Mesenchymal stem cell (in vitro differentiated cells and primary cell): ENCODE measurements at regions not wholly inside any gene's neighbourhood (a gene's known extent, or its start where the extent isn't known, plus 50 kb on each side); places are given as distances from the start of the nearest gene placed in this dataset.

Experiments used
- DNase-seq: peaks from one replicate; pipeline ENCODE4 v3.0.0-alpha.2; 2013
- H2AFZ ChIP-seq: one replicate; pipeline ENCODE4 v1.6.1; 2013; ENCODE audit warnings: low read depth, mild to moderate bottlenecking, control low read depth, inconsistent platforms, low read length, moderate library complexity
- H2AK5ac ChIP-seq: 2 replicates; pipeline ENCODE4 v1.6.1; 2013; ENCODE audit warnings: low read length, moderate library complexity, mild to moderate bottlenecking, inconsistent platforms; ENCODE audit not compliant: severe bottlenecking
- H2BK120ac ChIP-seq: one replicate; pipeline ENCODE4 v1.6.1; 2013; ENCODE audit warnings: low read depth, mild to moderate bottlenecking, inconsistent platforms, low read length, moderate library complexity
- H2BK12ac ChIP-seq, 2 experiments: one replicate each; pipeline ENCODE4 v1.6.1; 2013; ENCODE audit warnings: inconsistent platforms in 2 of 2, low read length in 2 of 2, mild to moderate bottlenecking in 2 of 2, moderate library complexity in 2 of 2, control low read depth in 1 of 2
- H2BK15ac ChIP-seq: one replicate; pipeline ENCODE4 v1.6.1; 2013; ENCODE audit warnings: mild to moderate bottlenecking, low read depth, inconsistent platforms; ENCODE audit not compliant: poor library complexity, severe bottlenecking
- H2BK5ac ChIP-seq: 2 replicates; pipeline ENCODE4 v1.6.1; 2013; ENCODE audit warnings: low read depth, mild to moderate bottlenecking, low read length, control low read depth, inconsistent platforms; ENCODE audit not compliant: poor library complexity, severe bottlenecking
- H3K14ac ChIP-seq, 2 experiments: one replicate each; pipeline ENCODE4 v1.6.1; 2013; ENCODE audit warnings: inconsistent platforms in 2 of 2, low read length in 2 of 2, control low read depth in 1 of 2, mild to moderate bottlenecking in 1 of 2, moderate library complexity in 1 of 2
- H3K18ac ChIP-seq, 2 experiments: one replicate each; pipeline ENCODE4 v1.6.1; 2013; ENCODE audit warnings: inconsistent platforms in 2 of 2, low read length in 2 of 2, control low read depth in 1 of 2, low read depth in 1 of 2, mild to moderate bottlenecking in 1 of 2
- H3K23ac ChIP-seq, 2 experiments: one replicate each; pipeline ENCODE4 v1.6.1; 2013; ENCODE audit warnings: inconsistent platforms in 2 of 2, low read length in 2 of 2, mild to moderate bottlenecking in 2 of 2, moderate library complexity in 2 of 2, control low read depth in 1 of 2
- H3K27ac ChIP-seq: 2 replicates; pipeline ENCODE4 v1.5.1; 2013; ENCODE audit warnings: mild to moderate bottlenecking, moderate library complexity, low read length, control low read depth, inconsistent platforms; ENCODE audit not compliant: poor library complexity, severe bottlenecking
- H3K27me3 ChIP-seq, 2 experiments: 2 replicates each; pipeline versions ENCODE4 v1.6.1 to v1.7.0; 2013; ENCODE audit warnings: low read length in 2 of 2, mild to moderate bottlenecking in 2 of 2, moderate library complexity in 2 of 2, control low read depth in 1 of 2, inconsistent platforms in 1 of 2; ENCODE audit not compliant: control insufficient read depth in 1 of 2, insufficient read depth in 1 of 2
- H3K36me3 ChIP-seq, 2 experiments: 2 replicates each; pipeline versions ENCODE4 v1.6.1 to v1.7.0; 2013; ENCODE audit warnings: low read length in 2 of 2, control low read depth in 1 of 2, inconsistent platforms in 1 of 2, low read depth in 1 of 2, mild to moderate bottlenecking in 1 of 2; ENCODE audit not compliant: insufficient read depth in 2 of 2, control insufficient read depth in 1 of 2
- H3K4ac ChIP-seq, 2 experiments: one replicate each; pipeline ENCODE4 v1.6.1; 2013; ENCODE audit warnings: inconsistent platforms in 2 of 2, low read length in 2 of 2, mild to moderate bottlenecking in 2 of 2, moderate library complexity in 2 of 2, control low read depth in 1 of 2, low read depth in 1 of 2
- H3K4me1 ChIP-seq: 2 replicates; pipeline ENCODE4 v1.6.1; 2013; ENCODE audit warnings: low read depth, low read length, control low read depth; ENCODE audit not compliant: control insufficient read depth, insufficient read depth
- H3K4me2 ChIP-seq: 2 replicates; pipeline ENCODE4 v1.6.1; 2013; ENCODE audit warnings: low read length, mild to moderate bottlenecking, inconsistent platforms; ENCODE audit not compliant: poor library complexity, severe bottlenecking
- H3K4me3 ChIP-seq, 2 experiments: 2 replicates each; pipeline versions ENCODE4 v1.5.1 to v1.7.0; 2013; ENCODE audit warnings: low read length in 2 of 2, mild to moderate bottlenecking in 2 of 2, control low read depth in 1 of 2, low read depth in 1 of 2; ENCODE audit not compliant: insufficient read depth in 1 of 2
- H3K79me1 ChIP-seq: replicated peaks from 2 replicates; pipeline ENCODE4 v1.6.1; 2013; ENCODE audit warnings: mild to moderate bottlenecking, control low read depth, low read length, inconsistent platforms; ENCODE audit not compliant: poor library complexity, severe bottlenecking
- H3K9ac ChIP-seq: 2 replicates; pipeline ENCODE4 v1.7.0; 2013; ENCODE audit warnings: mild to moderate bottlenecking, low read length, moderate library complexity
- H3K9me3 ChIP-seq: 2 replicates; pipeline ENCODE4 v1.7.0; 2013; ENCODE audit warnings: mild to moderate bottlenecking, low read length; ENCODE audit not compliant: control insufficient read depth
- H4K8ac ChIP-seq: one replicate; pipeline ENCODE4 v1.6.1; 2013; ENCODE audit warnings: inconsistent platforms, mild to moderate bottlenecking, low read length, moderate library complexity
- H4K91ac ChIP-seq: one replicate; pipeline ENCODE4 v1.6.1; 2013; ENCODE audit warnings: mild to moderate bottlenecking, low read length, inconsistent platforms
- WGBS: methylation state at CpG from one replicate; pipeline ENCODE4 v1.1.7; 2013; ENCODE audit warnings: mixed read lengths; 5-methylcytosine and 5-hydroxymethylcytosine counted together

GRCh38 chr7:1372063-1372462, 87.2 kb downstream of the MICALL2 start:
- 79% methylated on average over 2 of the region's 6 CpGs for WGBS

DNA sequence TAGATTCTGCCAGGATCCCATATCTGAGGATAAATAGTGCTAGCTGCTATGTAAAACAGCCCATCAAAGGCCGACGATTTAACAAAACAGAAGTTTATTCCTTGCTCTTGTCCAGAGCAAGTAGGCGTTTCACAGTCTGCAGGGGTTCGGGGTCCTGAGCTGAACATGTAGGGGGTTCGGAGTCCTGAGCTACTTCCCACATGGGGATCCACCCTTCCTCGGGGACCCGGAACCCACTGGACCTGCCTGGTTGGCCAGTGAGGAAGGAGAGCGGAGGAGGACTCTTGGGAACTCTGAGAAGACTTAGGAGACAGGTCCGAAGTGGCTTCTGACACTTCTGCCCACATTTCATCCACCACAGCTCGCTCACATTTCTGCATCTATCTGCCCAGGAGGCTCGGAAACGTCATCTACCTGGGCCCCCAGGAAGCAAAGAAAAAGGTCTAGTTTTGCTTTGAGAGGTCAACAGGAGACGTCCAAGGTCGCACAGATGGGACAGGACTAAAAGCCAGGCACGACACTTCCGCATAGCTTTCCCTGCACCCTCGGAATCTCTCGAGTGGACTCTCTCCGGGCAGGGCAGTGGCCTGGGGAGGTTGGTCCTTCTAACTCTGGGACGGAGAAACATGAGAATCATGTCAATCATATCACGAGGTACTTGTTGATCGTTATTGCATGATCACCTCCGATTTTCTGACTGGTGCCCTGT, 86.4 kb downstream of the MICALL2 start:
- no peak overlapping the region for H3K27ac ChIP-seq
- WGBS, result 81% methylated on average over 23 of the region's 23 CpGs
- H3K4me3 ChIP-seq, result no peak overlapping the region
- no peak overlapping the region for H3K4ac ChIP-seq
- no peak overlapping the region for H3K23ac ChIP-seq
- H3K14ac ChIP-seq, result no peak overlapping the region
- no peak overlapping the region for H3K18ac ChIP-seq
- peaks cover 44 to 85% of the 10 kb centered on the region in 2 experiments for H3K27me3 ChIP-seq
- no peak for DNase-seq
- H3K4me1 ChIP-seq, result peaks cover 4% of the 10 kb centered on the region
- no peak overlapping the region for H3K4me2 ChIP-seq
- H2AK5ac ChIP-seq, result no peak overlapping the region
- H2BK5ac ChIP-seq, result no peak overlapping the region
- H4K8ac ChIP-seq, result no peak overlapping the region
- no peaks in the 10 kb centered on the region for H3K79me1 ChIP-seq
- no peak overlapping the region for H2BK15ac ChIP-seq
- no peak overlapping the region for H4K91ac ChIP-seq
- H2AFZ ChIP-seq, result no peak overlapping the region
- H3K9ac ChIP-seq, result no peak overlapping the region
- H2BK120ac ChIP-seq, result no peak overlapping the region
- H2BK12ac ChIP-seq, result no peak overlapping the region
- H3K9me3 ChIP-seq, result no peaks in the 10 kb centered on the region
- H3K36me3 ChIP-seq, result no peaks in the 10 kb centered on the region

More at GRCh38 chr7:1372063-1372462, 87.2 kb downstream of the MICALL2 start:
- Histone ChIP-seq H3K18ac (no peak overlapping the region), H3K23ac (no peak overlapping the region), H3K9me3 (no peaks in the 10 kb centered on the region), H3K4ac (no peak overlapping the region), H2BK15ac (no peak overlapping the region), H2AFZ (no peak overlapping the region), H3K36me3 (no peaks in the 10 kb centered on the region), H3K4me1 (peaks cover 4% of the 10 kb centered on the region), H3K4me3 (no peak overlapping the region), H2BK5ac (no peak overlapping the region), H3K27me3 (peaks cover 51 to 85% of the 10 kb centered on the region in 2 experiments), H2AK5ac (no peak overlapping the region), H4K91ac (no peak overlapping the region), H3K79me1 (no peaks in the 10 kb centered on the region), H3K4me2 (no peak overlapping the region), H2BK120ac (no peak overlapping the region), H3K9ac (no peak overlapping the region), H4K8ac (no peak overlapping the region), H3K14ac (no peak overlapping the region), H3K27ac (no peak overlapping the region), H2BK12ac (no peak overlapping the region)
- no peak for DNase-seq

GRCh38 chr7:1377111-1377909, 82.0 kb downstream of the MICALL2 start:
- H2BK5ac ChIP-seq, result no peak overlapping the region
- WGBS, result 71% methylated on average over 18 of the region's 21 CpGs
- no peak overlapping the region for H3K4me2 ChIP-seq
- H2AFZ ChIP-seq, result no peak overlapping the region
- no peak overlapping the region for H4K91ac ChIP-seq
- H3K27me3 ChIP-seq, result peaks cover 15 to 75% of the 10 kb centered on the region in 2 experiments
- no peak overlapping the region for H3K4ac ChIP-seq
- no peak overlapping the region for H3K27ac ChIP-seq
- H3K23ac ChIP-seq, result no peak overlapping the region
- H3K9me3 ChIP-seq, result peaks cover 4% of the 10 kb centered on the region
- H2BK120ac ChIP-seq, result no peak overlapping the region
- no peaks in the 10 kb centered on the region for H3K4me1 ChIP-seq
- H3K4me3 ChIP-seq, result peak overlapping the region in 1 of 2 experiments; percentile 6
- no peak overlapping the region for H2AK5ac ChIP-seq
- H4K8ac ChIP-seq, result no peak overlapping the region
- no peak overlapping the region for H3K18ac ChIP-seq
- no peaks in the 10 kb centered on the region for H3K36me3 ChIP-seq
- H2BK12ac ChIP-seq, result no peak overlapping the region
- no peak overlapping the region for H3K14ac ChIP-seq
- H2BK15ac ChIP-seq, result no peak overlapping the region
- H3K9ac ChIP-seq, result no peak overlapping the region
- no peak for DNase-seq
- H3K79me1 ChIP-seq, result no peaks in the 10 kb centered on the region
